CD4-positive, alpha-beta T cell treated with Interleukin-1 beta for 1 hour (primary cell): ENCODE measurements at regions not wholly inside any gene's neighbourhood (a gene's known extent, or its start where the extent isn't known, plus 50 kb on each side); places are given as distances from the start of the nearest gene placed in this dataset.

Experiments used
- DNase-seq, 2 donors: peaks; one replicate each; pipeline ENCODE4 v3.0.0-alpha.2; 2020 to 2022

GRCh38 chr7:52980129-52980528 lies 55.3 kb upstream of the POM121L12 start:
- no peak for DNase-seq

GRCh38 chr7:52973126-52973525 lies 62.3 kb upstream of the POM121L12 start:
- no peak for DNase-seq

- no peak for DNase-seq
Measured at GRCh38 chr7:52962402-52963076, 72.9 kb upstream of the POM121L12 start.

GRCh38 chr7:52961084-52961483 lies 74.3 kb upstream of the POM121L12 start:
- DNase-seq: no peak

GRCh38 chr7:52959878-52960660 lies 75.4 kb upstream of the POM121L12 start:
- DNase-seq: no peak

GRCh38 chr7:52959336-52959735 lies 76.1 kb upstream of the POM121L12 start:
- DNase-seq: no peak

- no peak for DNase-seq
Measured at GRCh38 chr7:52958621-52959140, 76.8 kb upstream of the POM121L12 start.

GRCh38 chr7:52956379-52956915 lies 79.0 kb upstream of the POM121L12 start:
- DNase-seq: no peak

- DNase-seq: no peak
Measured at GRCh38 chr7:52955522-52955921, 79.9 kb upstream of the POM121L12 start.

- DNase-seq: no peak
Measured at GRCh38 chr7:52944921-52945320, 90.5 kb upstream of the POM121L12 start.

- no peak for DNase-seq
Measured at GRCh38 chr7:52940481-52940880, 95.0 kb upstream of the POM121L12 start.

GRCh38 chr7:52938455-52939133 lies 96.8 kb upstream of the POM121L12 start:
- DNase-seq: no peak

GRCh38 chr7:52936750-52937149 lies 98.7 kb upstream of the POM121L12 start:
- no peak for DNase-seq

- no peak for DNase-seq
Measured at GRCh38 chr7:52928591-52928990, 106.8 kb upstream of the POM121L12 start.

GRCh38 chr7:52925332-52925731 lies 110.1 kb upstream of the POM121L12 start:
- DNase-seq: no peak

GRCh38 chr7:52920977-52921376 lies 114.5 kb upstream of the POM121L12 start:
- no peak for DNase-seq

- no peak for DNase-seq
Measured at GRCh38 chr7:52917982-52918578, 117.4 kb upstream of the POM121L12 start.

GRCh38 chr7:52911795-52912194 lies 123.6 kb upstream of the POM121L12 start:
- no peak for DNase-seq

GRCh38 chr7:52911326-52911725 lies 124.1 kb upstream of the POM121L12 start:
- DNase-seq: no peak

- no peak for DNase-seq
Measured at GRCh38 chr7:52909935-52910334, 125.5 kb upstream of the POM121L12 start.

- DNase-seq: no peak
Measured at GRCh38 chr7:52909131-52909530, 126.3 kb upstream of the POM121L12 start.

GRCh38 chr7:52897713-52898112 lies 137.7 kb upstream of the POM121L12 start:
- DNase-seq: no peak

- no peak for DNase-seq
Measured at GRCh38 chr7:52897288-52897687, 138.1 kb upstream of the POM121L12 start.
